Inferior parietal cortex (tissue), 1 donor: ENCODE measurements at regions not wholly inside any gene's neighbourhood (a gene's known extent, or its start where the extent isn't known, plus 50 kb on each side); places are given as distances from the start of the nearest gene placed in this dataset.

Source experiments
- DNase-seq: peaks from one replicate; pipeline ENCODE4 v3.0.0-alpha.2; 2016; ENCODE audit errors: extremely low spot score

- no peak for DNase-seq
Measured at GRCh38 chr16:6672507-6672906, 660.1 kb upstream of the RBFOX1 start.

GRCh38 chr16:6667393-6667792 is 665.3 kb upstream of the RBFOX1 start:
- DNase-seq = no peak

GRCh38 chr16:6665126-6665525 is 667.5 kb upstream of the RBFOX1 start:
- DNase-seq = no peak

- DNase-seq = no peak
Measured at GRCh38 chr16:6663668-6664067, 669.0 kb upstream of the RBFOX1 start.

- no peak for DNase-seq
Measured at GRCh38 chr16:6656760-6657159, 675.9 kb upstream of the RBFOX1 start.

- DNase-seq = no peak
Measured at GRCh38 chr16:6646891-6647290, 685.8 kb upstream of the RBFOX1 start.

GRCh38 chr16:6645768-6646568 is 686.7 kb upstream of the RBFOX1 start:
- DNase-seq = no peak

GRCh38 chr16:6644916-6645315 is 687.7 kb upstream of the RBFOX1 start:
- no peak for DNase-seq

- peak; percentile 91 for DNase-seq
Measured at GRCh38 chr16:6643080-6643686, 689.5 kb upstream of the RBFOX1 start.

- no peak for DNase-seq
Measured at GRCh38 chr16:6642271-6642670, 690.4 kb upstream of the RBFOX1 start.

- no peak for DNase-seq
Measured at GRCh38 chr16:6641091-6641490, 691.6 kb upstream of the RBFOX1 start.

GRCh38 chr16:6636457-6636856 is 696.2 kb upstream of the RBFOX1 start:
- DNase-seq = no peak

- no peak for DNase-seq
Measured at GRCh38 chr16:6634151-6634550, 698.5 kb upstream of the RBFOX1 start.

- DNase-seq = no peak
Measured at GRCh38 chr16:6633456-6633855, 699.2 kb upstream of the RBFOX1 start.

- no peak for DNase-seq
Measured at GRCh38 chr16:6629110-6629509, 703.5 kb upstream of the RBFOX1 start.

GRCh38 chr16:6625606-6626005 is 707.0 kb upstream of the RBFOX1 start:
- no peak for DNase-seq

GRCh38 chr16:6618874-6619273 is 713.8 kb upstream of the RBFOX1 start:
- peak; percentile 29 for DNase-seq

- DNase-seq = no peak
Measured at GRCh38 chr16:6616746-6617145, 715.9 kb upstream of the RBFOX1 start.

GRCh38 chr16:6615636-6616035 is 717.0 kb upstream of the RBFOX1 start:
- DNase-seq = no peak

GRCh38 chr16:6611535-6611934 is 721.1 kb upstream of the RBFOX1 start:
- DNase-seq = no peak

- DNase-seq = no peak
Measured at GRCh38 chr16:6605490-6605889, 727.2 kb upstream of the RBFOX1 start.

- DNase-seq = no peak
Measured at GRCh38 chr16:6603780-6604325, 728.8 kb upstream of the RBFOX1 start.

GRCh38 chr16:6602405-6602804 is 730.2 kb upstream of the RBFOX1 start:
- no peak for DNase-seq
